ENCODE measurements at regions not wholly inside any gene's neighbourhood (a gene's known extent, or its start where the extent isn't known, plus 50 kb on each side); places are given as distances from the start of the nearest gene placed in this dataset.

DNA sequence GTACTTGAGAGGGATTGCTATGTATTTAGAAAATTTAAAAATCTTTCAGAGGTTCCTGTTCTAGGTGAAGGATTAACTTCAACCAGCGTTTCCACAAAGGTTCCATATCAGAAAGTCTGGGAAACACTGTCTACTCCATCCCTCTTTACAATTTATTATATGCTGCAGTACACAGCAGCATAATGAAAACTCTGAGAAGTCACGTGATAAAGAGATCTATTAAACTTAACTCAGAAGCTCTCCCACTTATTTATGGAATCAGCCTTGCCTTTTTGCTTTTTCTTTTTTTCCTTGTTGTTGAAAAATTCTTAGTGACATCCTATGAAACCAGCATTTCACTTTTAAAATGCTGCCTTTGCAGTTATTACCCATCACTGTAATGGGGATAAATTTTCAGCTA is 186.2 kb downstream of the ACER2 start:
- intact Hi-C loops (cut with DNase I; ENCODE audit: low total_unique reads), result no loop called here
- no peak for DNase-seq
- 55 to 58% methylated on average over 2 of the region's 2 CpGs for WGBS, 2 donors (ENCODE audit: low coverage in 1 of 2)
- Histone ChIP-seq H3K27ac (no peak overlapping the region), H3K4me3 (no peak overlapping the region), H3K36me3 (no peaks in the 10 kb centered on the region), H3K4me1 (no peaks in the 10 kb centered on the region), H3K27me3 (no peaks in the 10 kb centered on the region), H3K9me3 (no peaks in the 10 kb centered on the region)
- in situ Hi-C loops (cut with MboI; ENCODE audit: low pct_ligation_motif_present in 1 of 4, low pct_unique_long_range_greater_than_20kb in 1 of 4, low sequenced_read_pairs in 3 of 4), result no loop called here
- TF ChIP-seq POLR2A (IDR thresholded peaks at IDR 0.05), result no peak
- no peak for TF ChIP-seq EP300 (IDR thresholded peaks at IDR 0.05; ENCODE audit: low read depth)
- TF ChIP-seq POLR2AphosphoS5 (IDR thresholded peaks at IDR 0.05), result no peak
- TF ChIP-seq, protein P1, sequence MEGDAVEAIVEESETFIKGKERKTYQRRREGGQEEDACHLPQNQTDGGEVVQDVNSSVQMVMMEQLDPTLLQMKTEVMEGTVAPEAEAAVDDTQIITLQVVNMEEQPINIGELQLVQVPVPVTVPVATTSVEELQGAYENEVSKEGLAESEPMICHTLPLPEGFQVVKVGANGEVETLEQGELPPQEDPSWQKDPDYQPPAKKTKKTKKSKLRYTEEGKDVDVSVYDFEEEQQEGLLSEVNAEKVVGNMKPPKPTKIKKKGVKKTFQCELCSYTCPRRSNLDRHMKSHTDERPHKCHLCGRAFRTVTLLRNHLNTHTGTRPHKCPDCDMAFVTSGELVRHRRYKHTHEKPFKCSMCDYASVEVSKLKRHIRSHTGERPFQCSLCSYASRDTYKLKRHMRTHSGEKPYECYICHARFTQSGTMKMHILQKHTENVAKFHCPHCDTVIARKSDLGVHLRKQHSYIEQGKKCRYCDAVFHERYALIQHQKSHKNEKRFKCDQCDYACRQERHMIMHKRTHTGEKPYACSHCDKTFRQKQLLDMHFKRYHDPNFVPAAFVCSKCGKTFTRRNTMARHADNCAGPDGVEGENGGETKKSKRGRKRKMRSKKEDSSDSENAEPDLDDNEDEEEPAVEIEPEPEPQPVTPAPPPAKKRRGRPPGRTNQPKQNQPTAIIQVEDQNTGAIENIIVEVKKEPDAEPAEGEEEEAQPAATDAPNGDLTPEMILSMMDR (IDR thresholded peaks at IDR 0.05), result no peak

DNA sequence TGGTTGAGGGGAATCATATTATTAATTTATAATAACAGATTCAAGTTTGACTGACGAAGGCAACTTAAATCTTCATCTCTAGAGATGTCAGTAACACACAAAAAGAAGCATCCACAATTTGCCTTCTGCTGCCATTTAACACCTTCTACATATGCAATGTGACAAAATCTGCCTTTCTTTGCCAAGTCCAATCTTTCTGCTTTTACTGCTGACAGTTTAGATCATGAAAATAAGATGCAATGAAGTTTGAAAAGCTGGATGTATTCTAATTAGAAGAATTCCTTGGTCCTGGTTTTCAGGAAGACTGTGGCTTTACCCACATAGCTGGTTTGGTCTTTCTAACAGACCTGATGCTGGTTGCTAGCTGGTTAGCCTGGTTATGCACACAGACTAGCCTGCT is 178.9 kb downstream of the ACER2 start:
- no peaks in the 10 kb centered on the region for H3K27me3 ChIP-seq
- intact Hi-C loops (cut with DNase I; ENCODE audit: low total_unique reads), result no loop called here
- TF ChIP-seq, protein P1 (IDR thresholded peaks at IDR 0.05), result no peak
- TF ChIP-seq POLR2A (IDR thresholded peaks at IDR 0.05) (no peak), EP300 (IDR thresholded peaks at IDR 0.05; ENCODE audit: low read depth) (no peak)
- no peaks in the 10 kb centered on the region for H3K36me3 ChIP-seq
- H3K27ac ChIP-seq, result no peak overlapping the region
- no peaks in the 10 kb centered on the region for H3K4me1 ChIP-seq
- in situ Hi-C loops (cut with MboI; ENCODE audit: low pct_ligation_motif_present in 1 of 4, low pct_unique_long_range_greater_than_20kb in 1 of 4, low sequenced_read_pairs in 3 of 4), result no loop called here
- no peak for DNase-seq
- H3K9me3 ChIP-seq, result no peaks in the 10 kb centered on the region
- no peak overlapping the region for H3K4me3 ChIP-seq
- WGBS, 2 donors (ENCODE audit: low coverage in 1 of 2), result 94% methylated on average over 1 of the region's 1 CpG; no CpG with 5 or more reads in 1 of the 2 donors

DNA sequence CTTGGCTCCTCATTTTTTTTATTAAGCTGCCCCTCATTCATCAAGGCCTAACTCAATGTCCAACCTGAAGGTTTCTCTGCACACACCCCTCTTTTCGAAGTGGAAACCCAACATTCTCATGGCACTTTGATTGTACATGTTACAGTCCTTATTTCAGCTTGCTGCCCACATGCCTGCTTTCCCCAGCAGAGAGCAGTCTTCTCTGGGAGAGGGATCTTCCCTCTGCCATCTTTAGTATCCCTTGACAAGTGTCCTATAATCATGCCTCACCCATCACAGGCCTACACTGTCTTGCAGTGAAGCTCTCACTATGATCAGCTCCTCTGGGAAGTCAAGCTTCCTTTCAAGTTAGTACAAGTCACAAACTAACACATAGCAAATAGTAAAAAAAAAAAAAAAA is 175.1 kb downstream of the ACER2 start:
- intact Hi-C loops (cut with DNase I; ENCODE audit: low total_unique reads), result no loop called here
- Histone ChIP-seq H3K4me3 (no peak overlapping the region), H3K4me1 (no peaks in the 10 kb centered on the region), H3K9me3 (no peaks in the 10 kb centered on the region), H3K27ac (no peak overlapping the region), H3K36me3 (no peaks in the 10 kb centered on the region), H3K27me3 (no peaks in the 10 kb centered on the region)
- TF ChIP-seq POLR2A (IDR thresholded peaks at IDR 0.05) (no peak), EP300 (IDR thresholded peaks at IDR 0.05; ENCODE audit: low read depth) (no peak), POLR2AphosphoS5 (IDR thresholded peaks at IDR 0.05) (no peak)
- TF ChIP-seq, protein P1 (IDR thresholded peaks at IDR 0.05), result no peak
- no peak for DNase-seq
- WGBS, 2 donors (ENCODE audit: low coverage in 1 of 2), result 92 to 100% methylated on average over 1 of the region's 1 CpG
- in situ Hi-C loops (cut with MboI; ENCODE audit: low pct_ligation_motif_present in 1 of 4, low pct_unique_long_range_greater_than_20kb in 1 of 4, low sequenced_read_pairs in 3 of 4), result no loop called here

- no peaks in the 10 kb centered on the region for H3K4me1 ChIP-seq
- WGBS, 2 donors (ENCODE audit: low coverage in 1 of 2), result 51 to 68% methylated on average over 3 of the region's 3 CpGs
Measured at GRCh38 chr9:19577411-19577810, 168.6 kb downstream of the ACER2 start.

More at GRCh38 chr9:19577411-19577810, 168.6 kb downstream of the ACER2 start:
- Histone ChIP-seq H3K4me3 (no peak overlapping the region), H3K27ac (no peak overlapping the region), H3K27me3 (no peaks in the 10 kb centered on the region), H3K36me3 (no peaks in the 10 kb centered on the region), H3K9me3 (no peaks in the 10 kb centered on the region)
- TF ChIP-seq, protein P1 (IDR thresholded peaks at IDR 0.05), result no peak
- TF ChIP-seq POLR2A (IDR thresholded peaks at IDR 0.05) (no peak), POLR2AphosphoS5 (IDR thresholded peaks at IDR 0.05) (no peak)
- no peak for DNase-seq
- in situ Hi-C loops (cut with MboI; ENCODE audit: low pct_ligation_motif_present in 1 of 4, low pct_unique_long_range_greater_than_20kb in 1 of 4, low sequenced_read_pairs in 3 of 4), result no loop called here
- intact Hi-C loops (cut with DNase I; ENCODE audit: low total_unique reads), result no loop called here
